Neutrophil (primary cell): ENCODE measurements at regions not wholly inside any gene's neighbourhood (a gene's known extent, or its start where the extent isn't known, plus 50 kb on each side); places are given as distances from the start of the nearest gene placed in this dataset.

Source experiments
- H3K27ac ChIP-seq: fragments of 200-600 bp; sonication (generic); 2 replicates; pipeline ENCODE4 v1.5.1; 2016; ENCODE audit warnings: mild to moderate bottlenecking, moderate library complexity
- H3K27me3 ChIP-seq: fragments of 200-600 bp; sonication (generic); 2 replicates; pipeline ENCODE4 v1.6.0; 2016; ENCODE audit warnings: mild to moderate bottlenecking
- H3K36me3 ChIP-seq: fragments of 200-600 bp; sonication (generic); 2 replicates; pipeline ENCODE4 v1.5.1; 2017
- H3K4me1 ChIP-seq, 2 experiments: fragments of 200-600 bp in 1 of 2; sonication (generic) in 1 of 2; 1 replicate in 1 of 2; 2 replicates in 1 of 2; pipeline versions ENCODE4 v1.5.1 to v1.6.1; 2013 to 2016; ENCODE audit warnings: low read depth in 1 of 2, low read length in 1 of 2, mild to moderate bottlenecking in 1 of 2, moderate library complexity in 1 of 2; ENCODE audit not compliant: control insufficient read depth in 1 of 2, insufficient read depth in 1 of 2
- H3K4me3 ChIP-seq, 2 experiments: fragments of 200-600 bp in 1 of 2; sonication (generic) in 1 of 2; 1 replicate in 1 of 2; 2 replicates in 1 of 2; pipeline ENCODE4 v1.5.1; 2013 to 2016; ENCODE audit warnings: low read depth in 1 of 2, low read length in 1 of 2, mild to moderate bottlenecking in 1 of 2, moderate library complexity in 1 of 2
- H3K9me3 ChIP-seq: fragments of 200-600 bp; sonication (generic); 2 replicates; pipeline ENCODE4 v1.5.1; 2016
- TF ChIP-seq, protein P1 (sequence below): fragments of 200-600 bp; sonication (generic); IDR thresholded peaks from 2 replicates; pipeline ENCODE4 v1.5.1; 2016; ENCODE audit warnings: antibody characterized with exemption

GRCh38 chr20:58028123-58028522 lies 200.3 kb downstream of the ANKRD60 start:
- Histone ChIP-seq H3K27me3 (peaks cover 8% of the 10 kb centered on the region), H3K36me3 (no peaks in the 10 kb centered on the region)

GRCh38 chr20:58026361-58026760 lies 202.1 kb downstream of the ANKRD60 start:
- TF ChIP-seq, protein P1, sequence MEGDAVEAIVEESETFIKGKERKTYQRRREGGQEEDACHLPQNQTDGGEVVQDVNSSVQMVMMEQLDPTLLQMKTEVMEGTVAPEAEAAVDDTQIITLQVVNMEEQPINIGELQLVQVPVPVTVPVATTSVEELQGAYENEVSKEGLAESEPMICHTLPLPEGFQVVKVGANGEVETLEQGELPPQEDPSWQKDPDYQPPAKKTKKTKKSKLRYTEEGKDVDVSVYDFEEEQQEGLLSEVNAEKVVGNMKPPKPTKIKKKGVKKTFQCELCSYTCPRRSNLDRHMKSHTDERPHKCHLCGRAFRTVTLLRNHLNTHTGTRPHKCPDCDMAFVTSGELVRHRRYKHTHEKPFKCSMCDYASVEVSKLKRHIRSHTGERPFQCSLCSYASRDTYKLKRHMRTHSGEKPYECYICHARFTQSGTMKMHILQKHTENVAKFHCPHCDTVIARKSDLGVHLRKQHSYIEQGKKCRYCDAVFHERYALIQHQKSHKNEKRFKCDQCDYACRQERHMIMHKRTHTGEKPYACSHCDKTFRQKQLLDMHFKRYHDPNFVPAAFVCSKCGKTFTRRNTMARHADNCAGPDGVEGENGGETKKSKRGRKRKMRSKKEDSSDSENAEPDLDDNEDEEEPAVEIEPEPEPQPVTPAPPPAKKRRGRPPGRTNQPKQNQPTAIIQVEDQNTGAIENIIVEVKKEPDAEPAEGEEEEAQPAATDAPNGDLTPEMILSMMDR = no peak
- Histone ChIP-seq H3K36me3 (no peaks in the 10 kb centered on the region), H3K27ac (no peak overlapping the region), H3K4me1 (no peaks in the 10 kb centered on the region), H3K9me3 (no peaks in the 10 kb centered on the region), H3K27me3 (peaks cover 8% of the 10 kb centered on the region), H3K4me3 (no peak overlapping the region)

More at GRCh38 chr20:58028123-58028522, 200.3 kb downstream of the ANKRD60 start:
- H3K9me3 ChIP-seq = no peaks in the 10 kb centered on the region
- no peak overlapping the region for H3K27ac ChIP-seq
- no peaks in the 10 kb centered on the region for H3K4me1 ChIP-seq
- TF ChIP-seq, protein P1 = no peak
- no peak overlapping the region for H3K4me3 ChIP-seq

GRCh38 chr20:58025233-58025632 lies 203.2 kb downstream of the ANKRD60 start:
- no peaks in the 10 kb centered on the region for H3K9me3 ChIP-seq
- H3K36me3 ChIP-seq = no peaks in the 10 kb centered on the region
- H3K4me3 ChIP-seq = no peak overlapping the region
- no peak overlapping the region for H3K27ac ChIP-seq
- TF ChIP-seq, protein P1 = no peak
- H3K4me1 ChIP-seq = no peaks in the 10 kb centered on the region
- H3K27me3 ChIP-seq = peaks cover 8% of the 10 kb centered on the region

DNA sequence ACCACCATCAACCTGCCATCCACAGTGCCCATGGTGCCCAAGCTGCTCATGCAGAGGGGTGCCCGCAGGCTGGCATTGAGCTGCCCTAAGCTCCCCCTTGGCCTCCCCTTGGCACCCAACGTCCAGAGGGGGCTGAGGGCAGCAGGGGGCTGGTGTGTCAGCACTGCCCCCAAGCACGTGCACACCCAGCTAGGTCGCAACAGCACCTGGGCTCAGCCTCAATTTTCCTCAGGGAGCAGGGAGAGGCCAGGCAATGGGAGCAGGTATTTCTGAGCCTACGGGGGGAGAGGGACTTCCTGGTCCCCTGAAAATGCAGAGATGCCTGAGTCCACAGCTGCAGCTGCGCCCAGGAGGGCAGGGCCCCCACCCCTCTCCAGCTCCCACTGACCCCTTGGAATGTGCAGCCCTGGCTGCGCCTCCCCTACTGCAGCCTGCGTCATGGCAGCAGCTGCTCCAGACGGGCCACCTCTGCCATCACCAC lies 204.2 kb downstream of the ANKRD60 start:
- Histone ChIP-seq H3K27me3 (peaks cover under 1% of the 10 kb centered on the region), H3K4me3 (no peak overlapping the region), H3K9me3 (no peaks in the 10 kb centered on the region), H3K36me3 (no peaks in the 10 kb centered on the region), H3K27ac (no peak overlapping the region), H3K4me1 (no peaks in the 10 kb centered on the region)
- TF ChIP-seq, protein P1 = no peak

DNA sequence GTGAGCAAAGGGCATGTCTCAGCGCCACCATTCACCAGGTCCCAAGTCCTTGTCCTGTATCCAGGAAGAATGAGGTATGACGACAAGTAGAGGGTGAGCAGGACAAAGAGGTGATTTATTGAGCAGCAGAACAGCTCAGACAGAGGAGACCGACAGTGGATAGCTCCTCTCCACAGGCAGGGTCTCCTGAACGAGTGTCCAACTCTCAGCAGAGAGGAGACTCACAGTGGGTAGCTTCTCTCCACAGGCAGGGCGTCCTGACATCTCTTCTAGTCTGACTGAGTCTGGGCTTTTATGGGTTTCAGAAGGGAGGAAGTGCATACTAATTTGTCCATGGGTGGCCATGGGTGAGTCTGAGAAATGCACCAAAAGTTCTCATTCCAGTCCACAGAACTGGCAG lies 204.7 kb downstream of the ANKRD60 start:
- Histone ChIP-seq H3K4me1 (no peaks in the 10 kb centered on the region), H3K27ac (no peak overlapping the region), H3K36me3 (no peaks in the 10 kb centered on the region), H3K4me3 (no peak overlapping the region), H3K9me3 (no peaks in the 10 kb centered on the region), H3K27me3 (no peaks in the 10 kb centered on the region)
- TF ChIP-seq, protein P1 = no peak

- Histone ChIP-seq H3K4me3 (no peak overlapping the region), H3K27ac (no peak overlapping the region), H3K9me3 (no peaks in the 10 kb centered on the region), H3K36me3 (no peaks in the 10 kb centered on the region), H3K4me1 (no peaks in the 10 kb centered on the region), H3K27me3 (no peaks in the 10 kb centered on the region)
- TF ChIP-seq, protein P1 = no peak
Measured at GRCh38 chr20:58023346-58023745, 205.1 kb downstream of the ANKRD60 start.
